ENCODE measurements at regions not wholly inside any gene's neighbourhood (a gene's known extent, or its start where the extent isn't known, plus 50 kb on each side); places are given as distances from the start of the nearest gene placed in this dataset.

GRCh38 chr6:28747083-28747630 is 176.6 kb downstream of the TRIM27 start:
- Histone ChIP-seq H3K27me3 (ENCODE audit: low read depth) (peaks cover 94% of the 10 kb centered on the region), H3K9me3 (replicated peaks) (peaks cover 26% of the 10 kb centered on the region), H3K4me1 (no peaks in the 10 kb centered on the region), H3K27ac (replicated peaks) (no peak overlapping the region), H3K4me3 (no peak overlapping the region), H3K36me3 (no peaks in the 10 kb centered on the region)
- DNase-seq: no peak
- intact Hi-C loops (cut with micrococcal nuclease): no loop called here
- TF ChIP-seq CTCF (IDR thresholded peaks at IDR 0.05; ENCODE audit: borderline replicate concordance): no peak

GRCh38 chr6:28747631-28748157 is 176.1 kb downstream of the TRIM27 start:
- Histone ChIP-seq H3K36me3 (no peaks in the 10 kb centered on the region), H3K4me1 (no peaks in the 10 kb centered on the region), H3K27ac (replicated peaks) (no peak overlapping the region), H3K4me3 (no peak overlapping the region), H3K9me3 (replicated peaks) (peaks cover 26% of the 10 kb centered on the region), H3K27me3 (ENCODE audit: low read depth) (peaks cover 94% of the 10 kb centered on the region)
- intact Hi-C loops (cut with micrococcal nuclease): no loop called here
- no peak for TF ChIP-seq CTCF (IDR thresholded peaks at IDR 0.05; ENCODE audit: borderline replicate concordance)
- DNase-seq: no peak

- intact Hi-C loops (cut with micrococcal nuclease): no loop called here
- Histone ChIP-seq H3K9me3 (replicated peaks) (peaks cover 26% of the 10 kb centered on the region), H3K4me3 (no peak overlapping the region), H3K4me1 (no peaks in the 10 kb centered on the region), H3K27ac (replicated peaks) (no peak overlapping the region), H3K36me3 (no peaks in the 10 kb centered on the region), H3K27me3 (ENCODE audit: low read depth) (peaks cover 94% of the 10 kb centered on the region)
- no peak for DNase-seq
- no peak for TF ChIP-seq CTCF (IDR thresholded peaks at IDR 0.05; ENCODE audit: borderline replicate concordance)
These were observed 175.6 kb downstream of the TRIM27 start for GRCh38 chr6:28748192-28748591.

DNA sequence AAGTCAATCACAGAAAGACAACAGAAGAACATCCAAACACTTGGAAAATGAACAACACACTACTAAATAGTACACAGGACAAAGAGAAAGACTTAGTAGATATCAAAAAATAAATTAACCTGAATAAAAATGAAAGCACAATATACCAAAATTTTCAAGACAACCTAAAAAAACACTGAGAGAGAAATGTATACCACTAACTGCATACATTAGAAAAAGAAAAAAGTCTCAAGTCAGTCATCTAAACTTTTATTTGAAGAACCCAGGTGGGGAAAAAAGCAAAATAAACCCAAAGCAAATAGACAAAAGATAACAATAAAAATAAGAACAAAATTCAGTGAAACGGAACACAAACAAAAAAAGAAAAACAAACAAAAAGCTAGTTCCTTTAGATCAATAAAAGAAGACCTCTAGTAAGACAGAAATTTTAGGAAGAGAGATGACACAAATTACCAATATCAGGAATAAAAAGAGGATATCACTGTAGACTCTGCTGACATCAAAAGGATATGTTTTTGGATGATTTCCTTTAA is 172.8 kb downstream of the TRIM27 start:
- no peak for DNase-seq
- no peaks in the 10 kb centered on the region for H3K4me1 ChIP-seq
- no peak overlapping the region for H3K4me3 ChIP-seq
- H3K9me3 ChIP-seq (replicated peaks): peaks cover 30% of the 10 kb centered on the region
- H3K27me3 ChIP-seq (ENCODE audit: low read depth): peaks cover 95% of the 10 kb centered on the region
- no peak for TF ChIP-seq CTCF (IDR thresholded peaks at IDR 0.05; ENCODE audit: borderline replicate concordance)
- no peaks in the 10 kb centered on the region for H3K36me3 ChIP-seq
- intact Hi-C loops (cut with micrococcal nuclease): no loop called here
- no peak overlapping the region for H3K27ac ChIP-seq (replicated peaks)

DNA sequence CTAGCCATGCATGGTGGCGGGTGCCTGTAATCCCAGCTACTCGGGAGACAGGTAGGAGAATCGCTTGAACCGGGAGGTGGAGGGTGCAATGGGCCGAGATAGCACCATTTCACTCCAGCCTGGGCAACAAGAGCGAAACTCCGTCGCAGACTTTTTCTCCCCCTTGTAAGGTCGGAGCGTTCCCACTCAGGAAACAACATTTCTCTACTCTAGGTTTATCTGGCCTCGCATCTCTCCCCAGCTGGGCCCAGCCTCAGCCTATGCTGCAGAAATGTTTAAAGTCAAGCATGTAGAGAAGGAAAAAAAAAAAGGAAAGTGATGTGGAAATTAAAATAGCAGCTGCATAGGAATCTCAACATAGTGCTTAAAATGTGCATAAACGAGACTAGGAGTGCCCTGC is 172.3 kb downstream of the TRIM27 start:
- TF ChIP-seq CTCF (IDR thresholded peaks at IDR 0.05; ENCODE audit: borderline replicate concordance): no peak
- Histone ChIP-seq H3K4me3 (no peak overlapping the region), H3K36me3 (no peaks in the 10 kb centered on the region), H3K9me3 (replicated peaks) (peaks cover 30% of the 10 kb centered on the region), H3K27me3 (ENCODE audit: low read depth) (peaks cover 95% of the 10 kb centered on the region), H3K27ac (replicated peaks) (no peak overlapping the region), H3K4me1 (no peaks in the 10 kb centered on the region)
- no peak for DNase-seq
- intact Hi-C loops (cut with micrococcal nuclease): no loop called here

All from left ventricle myocardium inferior (tissue), 1 donor.